ENCODE measurements at regions not wholly inside any gene's neighbourhood (a gene's known extent, or its start where the extent isn't known, plus 50 kb on each side); places are given as distances from the start of the nearest gene placed in this dataset.

DNA sequence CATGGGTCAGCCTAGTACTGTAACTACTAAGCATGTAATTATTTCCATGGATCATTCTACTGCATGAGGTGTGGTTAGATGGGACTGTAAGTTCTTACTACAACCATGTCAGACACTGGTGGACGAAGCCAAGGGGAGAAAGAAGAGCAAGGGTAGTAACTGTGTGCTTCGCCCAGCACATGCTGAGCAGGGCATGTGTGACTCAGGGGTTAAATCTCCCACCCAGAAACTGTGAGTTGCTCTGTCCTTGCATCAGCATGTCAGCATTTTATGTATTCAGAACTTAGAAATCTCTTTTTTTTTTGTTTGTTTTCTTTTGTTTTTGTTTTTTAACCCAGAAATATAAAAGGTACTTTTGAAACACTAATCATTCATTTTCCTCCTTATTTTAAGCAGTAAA, 436.6 kb upstream of the KLF12 start:
- TF ChIP-seq EP300 (IDR thresholded peaks at IDR 0.05), result no peak
- TF ChIP-seq, protein P1, sequence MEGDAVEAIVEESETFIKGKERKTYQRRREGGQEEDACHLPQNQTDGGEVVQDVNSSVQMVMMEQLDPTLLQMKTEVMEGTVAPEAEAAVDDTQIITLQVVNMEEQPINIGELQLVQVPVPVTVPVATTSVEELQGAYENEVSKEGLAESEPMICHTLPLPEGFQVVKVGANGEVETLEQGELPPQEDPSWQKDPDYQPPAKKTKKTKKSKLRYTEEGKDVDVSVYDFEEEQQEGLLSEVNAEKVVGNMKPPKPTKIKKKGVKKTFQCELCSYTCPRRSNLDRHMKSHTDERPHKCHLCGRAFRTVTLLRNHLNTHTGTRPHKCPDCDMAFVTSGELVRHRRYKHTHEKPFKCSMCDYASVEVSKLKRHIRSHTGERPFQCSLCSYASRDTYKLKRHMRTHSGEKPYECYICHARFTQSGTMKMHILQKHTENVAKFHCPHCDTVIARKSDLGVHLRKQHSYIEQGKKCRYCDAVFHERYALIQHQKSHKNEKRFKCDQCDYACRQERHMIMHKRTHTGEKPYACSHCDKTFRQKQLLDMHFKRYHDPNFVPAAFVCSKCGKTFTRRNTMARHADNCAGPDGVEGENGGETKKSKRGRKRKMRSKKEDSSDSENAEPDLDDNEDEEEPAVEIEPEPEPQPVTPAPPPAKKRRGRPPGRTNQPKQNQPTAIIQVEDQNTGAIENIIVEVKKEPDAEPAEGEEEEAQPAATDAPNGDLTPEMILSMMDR (IDR thresholded peaks at IDR 0.05), result no peak
- TF ChIP-seq POLR2AphosphoS5 (IDR thresholded peaks at IDR 0.05), result no peak
